NCI-H446 treated with DMSO at 0.1 percent for 48 hours (cell line): ENCODE measurements at regions not wholly inside any gene's neighbourhood (a gene's known extent, or its start where the extent isn't known, plus 50 kb on each side); places are given as distances from the start of the nearest gene placed in this dataset.

Experiments
- DNase-seq: peaks from one replicate; lab custom pipeline; 2025; lab: John Stamatoyannopoulos, UW

DNA sequence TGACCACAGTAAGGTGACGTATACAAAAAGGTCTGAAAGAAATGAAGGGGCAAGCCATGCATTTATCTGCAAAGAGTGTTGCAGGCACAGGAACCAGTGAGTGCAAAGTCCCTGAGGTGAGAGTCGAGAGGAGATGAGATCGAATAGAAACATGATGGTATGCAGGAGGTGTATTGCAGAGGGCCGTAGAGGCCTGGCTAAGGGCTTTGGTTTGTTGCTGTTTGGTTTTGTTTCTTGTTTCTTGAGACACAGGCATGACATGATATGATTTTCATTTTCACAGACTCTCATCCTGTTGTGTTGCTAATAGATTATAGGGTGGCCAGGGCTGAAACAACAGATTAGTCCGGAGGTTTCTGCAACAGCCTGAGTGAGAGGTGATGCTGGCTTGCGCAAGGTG lies 80.4 kb downstream of the HSPH1 start:
- no peak for DNase-seq

DNA sequence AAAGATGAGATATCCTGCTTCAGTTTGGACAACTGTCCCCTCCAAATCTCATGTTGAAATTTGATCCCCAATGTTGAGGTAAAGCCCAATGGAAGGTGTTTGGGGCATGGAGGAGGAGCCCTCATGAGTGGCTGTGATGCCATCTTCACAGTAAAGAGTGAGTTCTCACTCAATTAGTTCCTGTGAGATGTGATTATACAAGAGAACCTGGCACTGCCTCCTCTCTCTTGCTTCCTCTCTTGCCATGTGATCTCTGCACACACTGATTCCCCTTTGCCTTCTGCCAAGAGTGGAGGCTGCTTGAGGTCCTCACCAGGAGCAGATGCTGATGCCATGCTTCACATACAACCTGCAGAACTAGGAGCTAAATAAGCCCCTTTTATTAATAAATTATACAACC lies 86.9 kb downstream of the HSPH1 start:
- DNase-seq: no peak

DNA sequence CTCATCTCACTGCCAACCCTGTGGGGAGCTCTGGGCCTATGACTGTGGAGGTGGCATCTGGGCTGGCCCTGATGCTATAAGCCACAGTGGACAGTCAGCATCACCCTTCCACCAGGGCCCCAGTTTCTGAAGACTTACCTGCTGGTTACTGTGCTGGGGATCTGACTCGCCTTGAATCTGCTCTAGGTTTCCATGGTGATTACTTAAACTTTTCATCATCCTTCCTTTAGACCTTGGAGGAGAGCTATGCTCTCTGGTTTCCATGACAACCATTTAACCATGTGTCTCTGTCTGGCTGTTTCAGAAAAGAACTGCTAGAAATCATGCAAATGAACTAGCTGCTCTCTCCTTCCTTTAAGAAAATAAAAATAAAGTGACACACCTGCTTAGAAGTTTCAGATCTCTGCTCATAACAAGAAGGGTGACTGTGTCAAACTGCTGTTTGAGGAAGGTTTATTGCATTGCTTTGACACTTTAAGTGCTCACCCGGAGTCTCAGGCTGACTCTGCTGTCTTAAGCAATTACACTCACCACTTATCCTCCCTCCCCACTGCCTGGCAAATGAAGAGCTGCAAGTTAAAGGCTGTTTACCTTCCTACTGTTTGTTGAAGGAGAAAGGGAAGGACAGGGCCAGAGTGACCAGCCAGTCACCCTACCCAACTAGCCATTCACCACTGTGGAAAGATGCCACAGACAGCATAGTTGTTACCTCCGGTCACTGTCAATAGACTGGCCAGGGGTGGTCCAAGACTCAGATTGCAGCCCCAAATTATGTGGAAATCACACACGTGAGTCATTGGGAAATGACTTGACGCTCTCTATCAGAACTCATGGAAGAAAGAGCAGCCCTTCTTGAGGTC lies 87.6 kb downstream of the HSPH1 start:
- no peak for DNase-seq

DNA sequence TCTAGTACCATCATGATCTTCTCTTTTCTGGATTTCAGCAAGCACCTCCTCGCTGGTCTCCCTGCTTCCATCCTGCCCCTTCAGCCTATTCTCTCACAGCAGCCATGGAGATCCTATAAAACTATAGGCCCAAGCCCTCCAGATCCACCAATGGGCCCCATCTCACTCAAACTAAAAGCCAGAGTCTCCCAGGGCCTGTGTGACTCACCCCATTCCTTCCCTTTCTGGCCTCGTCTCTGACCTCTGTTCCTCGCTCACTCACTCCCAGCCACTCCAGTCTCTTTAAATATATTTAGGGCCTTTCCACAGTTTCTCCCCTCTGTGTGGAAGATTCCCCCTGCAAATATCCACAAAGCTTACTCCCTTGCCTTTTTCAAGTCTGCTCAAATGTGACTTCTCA lies 89.7 kb downstream of the HSPH1 start:
- DNase-seq: no peak

DNA sequence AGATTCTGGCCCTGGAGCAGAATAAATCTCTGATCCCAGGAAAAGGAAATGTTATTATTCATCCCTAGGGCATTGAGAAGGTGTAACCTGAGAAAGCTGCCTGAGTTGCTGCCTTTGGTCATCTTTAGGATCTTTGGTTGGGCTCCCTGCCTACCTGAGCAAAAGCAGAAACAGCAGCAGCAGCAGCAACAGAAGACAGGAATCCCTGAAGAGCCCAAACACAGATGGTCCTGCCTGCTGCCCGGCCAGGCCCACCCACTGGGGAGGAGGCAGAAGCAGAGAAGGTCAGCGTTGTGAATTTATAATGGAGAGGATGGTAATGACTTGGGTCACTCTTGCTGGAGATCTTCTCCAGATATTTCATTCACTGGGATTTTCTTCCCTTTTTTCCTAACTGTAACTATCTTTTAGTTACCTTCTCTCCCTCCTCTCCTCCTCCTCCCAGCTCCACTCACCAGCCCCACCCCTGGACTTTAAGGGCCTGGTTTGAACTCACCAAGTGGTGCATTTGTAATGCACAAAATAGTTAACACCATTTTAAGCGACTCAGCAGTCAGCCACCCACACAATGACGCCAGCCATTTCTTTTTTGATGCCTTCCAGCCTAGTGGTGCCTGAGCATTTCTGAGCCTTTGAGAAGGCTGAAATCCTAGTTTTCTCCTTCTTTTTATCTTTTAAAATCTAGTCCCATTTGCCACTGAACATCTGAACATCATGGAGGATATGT lies 91.7 kb downstream of the HSPH1 start:
- no peak for DNase-seq

DNA sequence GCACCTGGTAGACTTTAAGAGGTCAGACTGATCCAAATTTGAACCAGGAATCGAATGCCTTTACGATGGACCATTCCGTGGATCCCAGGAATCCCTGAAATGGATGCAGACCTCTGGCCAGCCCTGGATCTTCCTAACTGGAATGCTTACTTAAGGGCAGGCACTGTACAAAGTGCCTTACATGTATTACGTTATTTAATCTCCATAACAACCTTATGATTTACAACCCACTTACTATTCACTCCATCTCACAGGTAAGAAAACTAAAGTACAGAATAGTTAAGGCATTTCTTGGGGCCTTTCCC lies 93.6 kb downstream of the HSPH1 start:
- DNase-seq: no peak

DNA sequence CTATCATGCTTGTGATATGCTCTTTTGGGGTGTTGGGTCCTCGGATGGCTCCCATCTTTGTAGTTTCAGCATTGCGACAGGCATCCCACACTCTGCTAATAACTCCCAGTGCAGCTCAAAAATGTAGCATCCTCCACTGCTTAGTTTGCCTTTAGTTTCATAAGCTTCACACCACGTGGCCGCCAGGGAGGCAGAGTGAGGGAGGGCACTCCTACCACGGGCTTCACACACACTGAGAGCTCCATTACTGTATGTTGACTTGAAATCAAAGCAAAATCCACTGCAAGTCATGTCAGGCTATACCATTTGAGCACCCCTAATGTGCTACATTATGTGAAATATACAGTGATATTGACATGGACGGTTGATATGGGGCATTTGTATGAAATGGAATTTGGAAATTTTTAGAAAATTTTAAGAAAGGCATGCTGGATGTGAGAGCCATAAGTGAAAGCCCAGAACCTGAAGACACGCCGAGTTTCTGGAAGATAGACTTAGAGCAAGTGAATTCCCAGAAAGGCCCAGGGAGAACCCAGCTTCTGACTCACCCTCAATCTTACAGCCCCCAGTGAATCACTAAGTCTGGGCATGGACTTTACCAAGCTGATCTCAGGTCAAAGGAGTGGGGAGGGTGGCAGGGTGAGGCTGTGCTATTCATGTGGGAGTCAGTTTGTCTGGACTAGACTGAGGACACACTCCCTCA lies 94.1 kb downstream of the HSPH1 start:
- no peak for DNase-seq

DNA sequence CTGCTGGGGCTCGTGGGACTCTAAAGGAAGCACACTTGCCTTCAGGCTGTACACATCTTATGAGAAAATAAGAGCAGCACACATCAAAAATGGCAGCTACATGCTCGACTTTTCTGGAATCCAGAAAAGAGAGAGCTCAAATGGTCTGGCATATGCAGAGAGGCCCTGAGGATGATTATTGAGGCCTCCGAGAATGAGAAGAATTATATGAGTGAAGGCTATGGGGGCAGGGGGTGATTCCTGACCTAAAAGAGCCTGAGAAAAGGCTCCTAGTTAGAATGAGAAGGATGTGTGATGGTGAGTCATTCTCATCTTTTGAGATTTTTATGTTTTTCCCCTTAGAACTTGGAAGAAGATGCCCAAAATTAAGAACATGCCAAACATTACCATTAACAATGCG lies 97.1 kb downstream of the HSPH1 start:
- DNase-seq: no peak

DNA sequence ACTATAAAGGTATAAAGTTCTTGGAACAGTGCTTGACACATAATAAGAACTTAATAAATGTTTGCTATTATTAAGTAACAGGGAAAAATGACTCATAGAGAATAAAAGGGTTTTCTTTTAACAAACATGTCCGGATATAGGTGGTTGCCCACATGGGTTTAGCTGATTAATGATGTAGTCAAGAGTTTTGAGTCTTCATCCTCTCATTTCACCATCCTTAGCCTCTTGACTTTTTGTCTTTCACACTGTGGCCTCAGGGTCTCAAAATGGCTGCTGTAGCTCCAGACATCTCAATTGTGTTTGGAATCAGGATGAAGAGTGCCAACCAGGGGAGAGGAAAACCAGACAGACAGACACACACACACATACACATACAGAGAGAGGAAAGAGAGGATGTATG lies 97.9 kb downstream of the HSPH1 start:
- no peak for DNase-seq

DNA sequence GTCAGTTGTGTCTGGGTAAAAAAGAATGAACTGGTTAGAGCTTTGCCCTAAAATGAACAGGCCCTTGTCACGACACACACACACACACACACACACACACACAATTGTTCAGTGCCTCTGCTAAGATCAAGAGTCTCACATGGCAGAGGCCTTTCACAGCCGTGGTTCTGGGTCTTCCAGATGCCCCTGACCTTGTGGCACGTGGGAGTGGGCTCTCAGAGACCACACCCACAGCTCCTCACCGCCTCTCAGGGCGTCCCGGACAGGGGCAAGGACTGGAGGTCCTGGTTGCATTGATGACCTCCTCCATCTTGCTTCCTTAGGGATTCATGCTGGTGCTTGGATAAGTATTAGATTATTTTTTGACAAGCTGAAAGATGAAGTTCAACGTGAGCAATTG lies 101.0 kb downstream of the HSPH1 start:
- DNase-seq: no peak

DNA sequence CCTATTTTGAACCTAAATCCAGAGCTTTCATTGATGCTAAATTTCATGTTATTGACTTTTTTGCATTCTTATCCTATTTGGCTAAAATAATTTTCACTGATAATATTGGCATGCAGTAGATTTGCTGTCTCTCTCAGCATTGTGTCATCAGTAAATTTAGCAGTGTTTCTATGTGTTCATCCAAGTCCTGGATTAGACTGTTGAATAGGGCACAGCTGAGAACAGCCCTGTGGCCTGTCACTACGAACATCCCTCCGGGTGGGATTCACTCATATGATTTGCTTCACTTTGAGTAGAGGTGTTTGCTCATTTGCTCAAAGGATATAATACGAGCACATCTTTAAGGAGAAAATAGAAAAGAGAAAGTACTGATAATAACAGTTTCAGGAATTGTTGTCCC lies 101.5 kb downstream of the HSPH1 start:
- DNase-seq: no peak

DNA sequence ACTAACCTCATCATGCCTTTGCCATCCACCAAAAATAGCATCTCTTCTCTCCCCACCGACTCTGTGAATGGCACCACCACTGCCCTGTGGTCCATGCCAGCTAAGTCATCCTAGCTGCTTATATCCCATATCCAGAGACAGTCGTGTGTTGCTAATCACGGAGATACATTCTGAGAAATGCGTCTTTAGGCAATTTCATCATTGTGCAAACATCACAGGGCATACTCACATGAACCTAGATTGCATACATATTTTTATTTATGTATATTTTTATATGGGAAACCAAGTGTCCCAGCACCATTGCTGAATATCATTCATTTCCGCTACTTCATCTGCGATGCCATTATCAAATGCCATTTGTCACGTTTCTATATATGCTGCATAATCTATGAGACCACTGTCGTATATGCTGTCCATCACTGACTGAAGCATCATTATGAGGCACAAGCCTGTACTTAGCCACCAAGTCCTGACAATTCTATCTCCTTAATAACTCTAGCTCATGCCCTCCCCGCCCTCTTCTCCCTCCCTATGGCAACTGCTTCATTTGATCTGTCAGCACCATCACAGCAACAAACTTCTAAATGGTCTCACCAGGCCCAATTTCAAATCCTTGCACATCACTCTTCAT lies 104.2 kb downstream of the HSPH1 start:
- no peak for DNase-seq

DNA sequence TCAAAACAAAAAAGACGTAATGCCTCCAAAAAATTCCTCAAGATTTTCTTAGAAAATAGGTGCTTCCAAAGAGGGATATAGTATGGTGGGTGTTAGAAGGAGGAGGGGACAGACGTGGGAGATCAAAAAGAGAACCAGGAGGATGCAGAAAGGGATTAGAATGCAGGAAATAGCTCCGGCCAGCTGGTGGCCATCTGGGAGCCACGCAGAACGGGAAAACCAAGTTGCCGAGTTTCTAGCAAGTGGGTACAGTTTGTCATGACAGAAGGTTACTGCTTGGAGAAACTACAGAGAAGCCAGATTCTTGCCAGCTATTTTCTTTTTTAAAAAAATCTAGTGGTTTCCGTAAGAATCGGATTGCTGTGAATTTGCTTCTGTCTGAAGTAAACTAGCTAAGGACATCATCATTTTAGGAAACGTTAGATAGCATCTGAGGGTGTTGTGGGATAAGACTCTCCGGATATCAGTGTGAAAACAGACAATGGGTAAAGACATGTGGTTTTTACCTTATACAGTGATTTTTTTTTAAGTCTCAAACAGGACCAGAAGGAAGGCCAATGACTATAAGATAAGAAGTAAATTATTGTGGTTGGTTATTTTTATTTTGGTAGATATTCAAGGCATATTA lies 104.9 kb downstream of the HSPH1 start:
- no peak for DNase-seq

DNA sequence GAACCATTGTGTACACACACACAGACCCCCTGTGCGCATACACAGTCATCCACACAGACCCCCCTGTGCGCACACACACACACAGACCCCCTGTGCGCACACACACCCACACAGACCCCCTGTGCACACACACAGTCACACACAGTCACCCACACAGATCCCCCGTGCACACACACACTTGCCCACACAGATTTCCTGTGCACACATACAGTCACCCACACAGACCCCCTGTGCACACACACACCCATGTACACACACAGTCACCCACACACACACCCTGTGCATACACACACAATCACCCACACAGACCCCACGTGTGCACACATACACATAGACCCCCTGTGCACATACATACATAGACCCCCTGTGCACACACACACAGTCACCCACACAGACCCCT lies 106.1 kb downstream of the HSPH1 start:
- no peak for DNase-seq

DNA sequence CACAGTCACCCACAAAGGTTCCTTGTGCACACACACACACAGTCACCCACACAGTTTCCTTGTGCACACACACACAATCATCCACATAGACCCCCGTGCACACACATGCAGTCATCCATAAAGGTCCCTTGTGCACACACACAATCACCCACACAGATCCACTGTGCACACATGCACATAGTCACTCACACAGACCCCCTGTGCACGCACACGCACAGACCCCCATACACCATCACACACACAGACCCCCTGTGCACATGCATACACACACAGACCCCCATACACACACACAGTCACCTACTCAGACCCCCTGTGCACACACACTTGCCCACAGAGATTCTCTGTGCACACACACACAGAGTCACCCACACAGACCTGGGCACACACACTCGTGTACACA lies 107.1 kb downstream of the HSPH1 start:
- no peak for DNase-seq

DNA sequence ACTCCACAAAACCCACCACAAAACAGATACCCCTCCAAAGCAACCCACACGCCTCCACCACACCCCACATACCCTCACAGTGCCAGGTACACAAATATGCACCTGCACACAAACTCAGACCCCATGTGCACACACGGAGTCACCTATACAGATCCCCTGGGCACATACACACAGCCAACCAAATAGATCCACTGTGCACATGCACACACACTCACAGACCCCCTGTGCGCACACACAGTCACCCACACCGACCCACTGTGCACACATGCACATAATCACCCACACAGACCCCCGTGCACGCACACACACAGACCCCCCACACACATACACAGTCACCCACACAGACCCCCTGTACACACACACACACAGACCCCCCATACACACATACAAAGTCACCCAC lies 107.8 kb downstream of the HSPH1 start:
- no peak for DNase-seq

DNA sequence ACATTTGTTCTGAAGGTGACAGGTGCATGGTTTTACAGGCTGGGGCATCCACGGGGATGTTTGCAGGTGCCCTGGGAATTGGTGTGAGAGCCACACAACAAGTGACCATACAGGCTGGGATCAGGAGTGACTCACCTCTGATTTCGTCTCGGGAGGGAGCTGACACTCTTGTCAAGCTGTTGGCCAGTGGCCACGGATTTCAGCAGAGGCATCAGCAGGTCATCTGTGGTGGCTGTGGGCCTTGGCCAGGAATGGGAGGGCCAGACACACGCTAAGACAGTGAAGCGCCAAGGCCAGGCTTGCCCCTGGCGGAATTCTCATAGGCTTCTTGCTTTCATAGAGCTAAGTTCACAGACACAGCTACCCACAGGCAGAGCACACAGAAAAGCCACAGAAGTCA lies 108.6 kb downstream of the HSPH1 start:
- DNase-seq: no peak

DNA sequence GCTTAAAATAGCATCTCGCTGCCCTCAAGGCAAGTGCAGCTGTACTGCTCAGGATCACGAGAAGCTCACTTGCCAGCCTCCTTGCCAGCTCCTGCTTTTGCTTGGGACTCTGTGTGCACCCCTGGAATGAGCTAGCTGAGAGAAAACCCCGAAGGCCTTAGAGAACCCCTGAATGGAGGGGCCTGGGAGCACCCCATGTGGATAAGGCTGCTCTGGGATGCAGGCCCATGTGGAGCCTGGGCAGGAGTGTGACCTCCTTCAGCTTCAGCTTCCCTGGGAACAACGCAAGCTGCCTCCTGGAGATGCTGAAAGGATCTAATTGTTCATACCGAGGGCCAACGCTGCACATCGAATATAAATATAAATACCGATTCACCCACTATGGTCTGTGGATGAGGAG lies 109.2 kb downstream of the HSPH1 start:
- DNase-seq: no peak

DNA sequence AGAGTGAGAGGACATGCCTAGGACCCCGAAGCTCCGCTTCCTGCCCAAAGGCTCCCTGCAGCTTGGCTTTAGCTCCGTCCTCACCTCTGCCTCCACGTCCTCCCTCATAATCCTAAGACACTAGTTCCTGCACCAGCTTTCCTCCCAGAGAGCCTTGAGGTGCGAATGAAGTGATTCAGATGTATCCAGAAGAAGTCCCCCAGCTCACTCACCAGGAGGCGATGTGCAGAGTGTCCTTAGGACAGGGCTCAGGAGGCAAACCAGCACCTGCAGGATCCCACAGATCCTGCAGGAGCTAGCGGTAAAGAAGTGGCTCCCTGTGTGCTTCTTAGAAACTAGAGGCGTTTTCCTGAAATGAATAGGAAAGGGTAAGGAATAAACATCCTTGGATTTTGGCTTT lies 109.7 kb downstream of the HSPH1 start:
- DNase-seq: no peak

DNA sequence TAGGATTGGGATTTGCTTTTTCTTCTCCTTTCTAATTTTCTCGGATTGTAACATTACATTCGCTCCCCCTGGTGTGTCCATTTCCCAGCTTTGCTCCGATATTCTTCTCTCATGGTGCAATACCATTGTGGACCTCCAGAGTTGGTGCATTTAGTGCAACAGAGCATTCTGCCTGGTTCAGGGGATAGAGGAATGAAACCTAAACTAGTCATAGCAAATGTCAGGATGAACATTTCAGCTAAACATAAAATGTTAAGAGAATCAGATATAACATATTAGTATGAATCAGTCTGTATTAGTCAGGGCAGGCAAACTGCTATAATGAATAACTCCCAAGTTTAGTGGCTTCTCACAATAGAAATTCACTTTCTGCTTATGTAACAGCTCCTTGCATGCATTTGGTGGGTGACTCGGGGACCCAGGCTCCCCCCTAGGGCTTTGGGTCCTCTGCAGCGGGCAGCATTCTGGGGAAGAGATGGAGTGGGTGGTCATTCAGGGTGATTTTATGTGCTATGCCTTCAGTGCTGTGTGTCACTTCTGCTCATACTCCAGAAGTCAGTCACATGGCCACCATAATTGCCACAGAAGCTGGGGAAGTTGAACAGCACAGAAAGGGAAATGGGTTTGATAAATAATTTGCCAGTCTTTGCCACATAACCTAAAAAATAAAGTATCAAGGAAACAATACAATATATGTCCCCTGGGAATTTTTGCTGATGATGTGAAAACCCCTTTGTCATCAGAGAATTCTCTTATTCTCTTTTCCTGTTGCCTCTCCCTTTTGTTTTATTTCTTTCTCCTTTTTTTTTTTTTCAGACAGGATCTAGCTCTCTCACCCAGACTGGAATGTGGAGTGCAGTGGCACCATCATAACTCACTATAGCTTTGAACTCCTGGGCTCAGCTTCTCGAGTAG lies 111.0 kb downstream of the HSPH1 start:
- DNase-seq: no peak

DNA sequence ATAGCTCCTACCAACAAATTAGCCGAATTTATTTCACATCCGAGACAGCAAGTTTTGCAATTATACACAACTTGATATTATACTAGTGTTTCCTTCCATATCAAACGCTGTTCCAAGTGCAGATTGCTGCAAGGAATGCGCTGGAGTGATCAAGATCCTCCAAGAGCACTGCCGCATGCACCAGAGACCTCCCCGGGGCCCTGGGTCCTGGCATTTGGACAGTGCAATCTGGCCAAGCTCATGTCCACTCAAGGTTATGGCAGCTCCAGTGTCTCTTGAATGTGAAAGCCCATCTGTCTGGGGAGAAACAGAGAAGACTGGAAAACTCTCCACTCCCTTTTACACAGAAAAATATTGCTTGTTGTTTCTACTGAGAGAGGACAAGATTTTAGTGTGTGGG lies 111.9 kb downstream of the HSPH1 start:
- no peak for DNase-seq
